Activated CD4-positive, alpha-beta T cell treated with anti-CD3 and anti-CD28 coated beads, Interleukin-10, Interleukin-2, amounts not matched to agents 100 ng/mL and 50 ng/mL, durations not matched to agents 16 hours and 8 hours (primary cell): ENCODE measurements at regions not wholly inside any gene's neighbourhood (a gene's known extent, or its start where the extent isn't known, plus 50 kb on each side); places are given as distances from the start of the nearest gene placed in this dataset.

Experiments used
- DNase-seq: peaks from one replicate; pipeline ENCODE4 v3.0.0-alpha.2; 2020

GRCh38 chr4:83170952-83171399 is 56.4 kb upstream of the PLAC8 start:
- DNase-seq, result no peak
